Adrenal gland (tissue), 9 donors: ENCODE measurements at regions not wholly inside any gene's neighbourhood (a gene's known extent, or its start where the extent isn't known, plus 50 kb on each side); places are given as distances from the start of the nearest gene placed in this dataset.
"Not testable (repeated sequence)": the region's sequence is repeated elsewhere in the genome, so short reads cannot be mapped to it uniquely, and the experiment has no call there.

Source experiments
- DNase-seq, 7 donors: peaks; one replicate each; pipeline ENCODE4 v3.0.0-alpha.2; 2019 to 2020
- H3K27ac ChIP-seq, 5 donors: fragments of 200-600 bp; sonication (generic) in 4 of 5; 1 replicate in 3 of 5; 2 replicates in 2 of 5; pipeline versions ENCODE4 v1.5.1 to v1.8.0; 2016 to 2020; ENCODE audit warnings: mild to moderate bottlenecking in 1 of 5
- H3K27me3 ChIP-seq: fragments of 200-600 bp; 2 replicates; pipeline ENCODE4 v1.8.0; 2021
- H3K36me3 ChIP-seq, 2 donors: fragments of 200-600 bp; replicated peaks in 1 of 2; 1 replicate in 1 of 2; 2 replicates in 1 of 2; pipeline versions ENCODE4 v1.5.1 to v1.8.0; 2018 to 2022
- H3K4me1 ChIP-seq, 2 donors: fragments of 200-600 bp; replicated peaks in 1 of 2; 1 replicate in 1 of 2; 2 replicates in 1 of 2; pipeline versions ENCODE4 v1.5.1 to v1.8.0; 2018 to 2021
- H3K4me3 ChIP-seq, 4 donors: fragments of 200-600 bp; sonication (generic) in 3 of 4; one replicate each; pipeline ENCODE4 v1.5.1; 2016 to 2018
- H3K9me3 ChIP-seq, 3 donors: fragments of 200-600 bp; sonication (generic) in 1 of 3; replicated peaks in 1 of 3; 1 replicate in 2 of 3; 2 replicates in 1 of 3; pipeline versions ENCODE4 v1.5.1 to v1.8.0; 2016 to 2021
- POLR2A ChIP-seq, 2 donors: fragments of 450-650 bp; IDR thresholded peaks; one replicate each; pipeline ENCODE4 v1.6.1; 2017; ENCODE audit warnings: antibody characterized with exemption in 2 of 2, mild to moderate bottlenecking in 2 of 2, moderate library complexity in 1 of 2
- WGBS, 4 donors: extraction: QIAGEN DNeasy Blood & Tissue Kit in 2 of 4; methylation state at CpG; one replicate each; pipeline versions ENCODE4 v1.1.5 to v1.1.7; 2013 to 2017; 5-methylcytosine and 5-hydroxymethylcytosine counted together
- intact Hi-C, 2 donors: fragments of 100-400 bp; cut with DNase I; formaldehyde crosslinking; loops; one replicate each; pipeline versions ENCODE4 v1.14.1 to v1.15.0; 2022 to 2023
- TF ChIP-seq, protein P1 (sequence below), 6 experiments: fragments of 450-650 bp in 4 of 6; fragments of 200-600 bp in 2 of 6; sonication (generic) in 1 of 6; IDR thresholded peaks; 1 replicate in 5 of 6; 2 replicates in 1 of 6; pipeline versions ENCODE4 v1.5.1 to v1.8.0; 2016 to 2021; ENCODE audit warnings: antibody characterized with exemption in 6 of 6, mild to moderate bottlenecking in 2 of 6, moderate library complexity in 1 of 6
- donor health status: healthy with polysubstance abuse.
- donor health status: Bipolar disorder and iron deficiency.
- donor health status: DM: yes; HTN: yes; CAD: no.
- donor health status: DM: no; HTN: no; CAD: no.
- donor health status: DM: no; HTN: no; CAD: no.

DNA sequence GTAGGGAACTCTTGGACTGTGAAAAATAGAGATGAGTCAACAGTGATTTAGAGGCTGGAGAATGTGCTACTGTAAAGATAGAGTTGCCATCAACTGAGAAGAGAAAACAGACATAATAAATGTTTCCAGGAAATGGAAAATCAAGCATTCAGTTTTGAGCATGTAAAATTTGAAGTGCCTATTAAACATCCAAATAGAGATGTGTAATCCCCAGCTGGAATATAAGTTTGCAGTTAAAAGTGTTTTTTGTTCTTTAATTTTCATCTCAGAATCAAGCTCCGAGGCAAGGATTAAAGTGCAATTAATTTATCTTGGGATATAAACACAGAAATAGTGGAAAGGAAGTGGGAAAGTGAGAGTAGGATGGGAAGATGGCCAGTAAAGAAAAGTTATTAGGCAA lies 666.0 kb upstream of the RAG2 start:
- intact Hi-C loops: no loop called here
- TF ChIP-seq POLR2A (IDR thresholded peaks at IDR 0.05): no peak
- TF ChIP-seq, protein P1, sequence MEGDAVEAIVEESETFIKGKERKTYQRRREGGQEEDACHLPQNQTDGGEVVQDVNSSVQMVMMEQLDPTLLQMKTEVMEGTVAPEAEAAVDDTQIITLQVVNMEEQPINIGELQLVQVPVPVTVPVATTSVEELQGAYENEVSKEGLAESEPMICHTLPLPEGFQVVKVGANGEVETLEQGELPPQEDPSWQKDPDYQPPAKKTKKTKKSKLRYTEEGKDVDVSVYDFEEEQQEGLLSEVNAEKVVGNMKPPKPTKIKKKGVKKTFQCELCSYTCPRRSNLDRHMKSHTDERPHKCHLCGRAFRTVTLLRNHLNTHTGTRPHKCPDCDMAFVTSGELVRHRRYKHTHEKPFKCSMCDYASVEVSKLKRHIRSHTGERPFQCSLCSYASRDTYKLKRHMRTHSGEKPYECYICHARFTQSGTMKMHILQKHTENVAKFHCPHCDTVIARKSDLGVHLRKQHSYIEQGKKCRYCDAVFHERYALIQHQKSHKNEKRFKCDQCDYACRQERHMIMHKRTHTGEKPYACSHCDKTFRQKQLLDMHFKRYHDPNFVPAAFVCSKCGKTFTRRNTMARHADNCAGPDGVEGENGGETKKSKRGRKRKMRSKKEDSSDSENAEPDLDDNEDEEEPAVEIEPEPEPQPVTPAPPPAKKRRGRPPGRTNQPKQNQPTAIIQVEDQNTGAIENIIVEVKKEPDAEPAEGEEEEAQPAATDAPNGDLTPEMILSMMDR (IDR thresholded peaks at IDR 0.05): no peak

GRCh38 chr11:37263467-37263866 lies 665.4 kb upstream of the RAG2 start:
- WGBS, 4 donors: 79 to 83% (median 80%) methylated on average over 9 of the region's 9 CpGs

More for the DNA sequence above, 666.0 kb upstream of the RAG2 start:
- Histone ChIP-seq H3K27ac (no peak overlapping the region), H3K9me3 (no peaks in the 10 kb centered on the region), H3K4me3 (no peak overlapping the region), H3K4me1 (no peaks in the 10 kb centered on the region), H3K27me3 (no peaks in the 10 kb centered on the region), H3K36me3 (no peaks in the 10 kb centered on the region)
- 38 to 62% (median 51%) methylated on average over 1 of the region's 1 CpG for WGBS, 4 donors
- no peak for DNase-seq

DNA sequence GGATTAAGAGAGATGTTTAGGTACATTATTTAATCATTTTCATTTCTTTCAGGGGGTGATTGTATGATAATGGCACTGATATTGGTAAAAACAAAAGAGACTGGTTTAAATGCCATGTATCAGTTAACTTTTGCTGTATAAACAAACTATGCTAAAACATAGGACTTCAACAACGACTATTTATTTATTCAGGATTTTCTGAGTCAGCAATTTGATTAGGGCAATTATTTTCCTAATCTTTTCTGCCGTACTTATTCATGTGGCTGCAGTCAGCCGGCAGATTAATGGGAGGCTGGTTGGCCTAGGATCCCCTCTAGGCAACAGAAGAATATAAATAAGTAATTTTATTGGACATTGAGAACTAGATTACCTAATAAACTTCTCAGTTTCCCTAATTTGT lies 661.7 kb upstream of the RAG2 start:
- DNase-seq: no peak
- H3K9me3 ChIP-seq: no peaks in the 10 kb centered on the region
- TF ChIP-seq POLR2A (IDR thresholded peaks at IDR 0.05): no peak
- TF ChIP-seq, protein P1 (IDR thresholded peaks at IDR 0.05): no peak
- no peak overlapping the region for H3K27ac ChIP-seq
- intact Hi-C loops: no loop called here
- no peaks in the 10 kb centered on the region for H3K27me3 ChIP-seq
- no peaks in the 10 kb centered on the region for H3K36me3 ChIP-seq
- no peaks in the 10 kb centered on the region for H3K4me1 ChIP-seq
- H3K4me3 ChIP-seq: no peak overlapping the region
- WGBS, 4 donors: 39 to 45% (median 42%) methylated on average over 3 of the region's 3 CpGs

More at GRCh38 chr11:37263467-37263866, 665.4 kb upstream of the RAG2 start:
- H3K4me1 ChIP-seq, H3K27ac ChIP-seq, H3K4me3 ChIP-seq, H3K36me3 ChIP-seq, DNase-seq, H3K27me3 ChIP-seq, H3K9me3 ChIP-seq, intact Hi-C loops: not testable (repeated sequence)

DNA sequence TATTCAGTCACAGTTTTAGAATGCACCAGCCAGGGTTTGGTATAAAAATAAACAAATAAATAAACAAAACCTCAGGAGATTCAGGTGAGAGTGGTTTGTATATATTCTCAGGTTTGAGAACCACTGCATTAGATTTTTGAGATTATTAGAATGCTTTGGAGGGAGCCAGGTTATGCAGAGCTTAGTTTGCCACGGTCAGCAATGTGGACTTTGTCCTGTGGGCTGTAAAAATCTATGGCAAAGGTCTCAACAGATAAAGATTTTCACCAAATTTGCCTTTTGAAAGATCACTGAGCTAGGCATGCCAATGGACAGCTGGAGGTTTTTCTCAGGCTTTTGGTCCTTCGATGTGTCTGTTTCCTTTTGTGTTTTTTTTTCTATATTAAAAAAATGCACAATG lies 650.1 kb upstream of the RAG2 start:
- TF ChIP-seq POLR2A (IDR thresholded peaks at IDR 0.05): no peak
- TF ChIP-seq, protein P1 (IDR thresholded peaks at IDR 0.05): no peak
- Histone ChIP-seq H3K36me3 (no peaks in the 10 kb centered on the region), H3K4me3 (no peak overlapping the region), H3K27me3 (no peaks in the 10 kb centered on the region), H3K27ac (no peak overlapping the region), H3K9me3 (no peaks in the 10 kb centered on the region), H3K4me1 (no peaks in the 10 kb centered on the region)
- intact Hi-C loops: no loop called here
- 75 to 84% (median 81%) methylated on average over 2 of the region's 2 CpGs for WGBS, 4 donors
- no peak for DNase-seq

GRCh38 chr11:37246092-37246491 lies 648.1 kb upstream of the RAG2 start:
- H3K27ac ChIP-seq, H3K27me3 ChIP-seq, DNase-seq, H3K4me1 ChIP-seq, intact Hi-C loops, H3K9me3 ChIP-seq, H3K36me3 ChIP-seq, H3K4me3 ChIP-seq: not testable (repeated sequence)
- 77 to 95% (median 92%) methylated on average over 12 to 14 of the region's 15 CpGs for WGBS, 4 donors
